Spleen (tissue), 11 donors: ENCODE measurements at regions not wholly inside any gene's neighbourhood (a gene's known extent, or its start where the extent isn't known, plus 50 kb on each side); places are given as distances from the start of the nearest gene placed in this dataset.

Source experiments
- DNase-seq: peaks from one replicate; pipeline ENCODE4 v3.0.0-alpha.2; 2020
- H3K27ac ChIP-seq, 8 donors: fragments of 200-600 bp; sonication (generic) in 7 of 8; 1 replicate in 4 of 8; 2 replicates in 4 of 8; pipeline versions ENCODE4 v1.5.0 to v1.8.0; 2016 to 2021; ENCODE audit warnings: inconsistent platforms in 4 of 8, mild to moderate bottlenecking in 4 of 8, moderate library complexity in 1 of 8
- H3K27me3 ChIP-seq, 7 donors: fragments of 200-600 bp; sonication (generic) in 6 of 7; replicated peaks in 1 of 7; 1 replicate in 4 of 7; 2 replicates in 3 of 7; pipeline versions ENCODE4 v1.5.0 to v1.8.0; 2016 to 2021; ENCODE audit warnings: inconsistent platforms in 3 of 7, mild to moderate bottlenecking in 1 of 7
- H3K36me3 ChIP-seq, 6 donors: fragments of 200-600 bp; sonication (generic) in 5 of 6; 1 replicate in 4 of 6; 2 replicates in 2 of 6; pipeline versions ENCODE4 v1.5.0 to v1.8.0; 2016 to 2021; ENCODE audit warnings: inconsistent platforms in 2 of 6
- H3K4me1 ChIP-seq, 6 donors: fragments of 200-600 bp; sonication (generic) in 5 of 6; 1 replicate in 3 of 6; 2 replicates in 3 of 6; pipeline versions ENCODE4 v1.5.0 to v1.8.0; 2016 to 2021; ENCODE audit warnings: inconsistent platforms in 3 of 6
- H3K4me3 ChIP-seq, 8 donors: fragments of 200-600 bp; sonication (generic) in 7 of 8; 1 replicate in 4 of 8; 2 replicates in 4 of 8; pipeline versions ENCODE4 v1.5.0 to v1.8.0; 2016 to 2021; ENCODE audit warnings: inconsistent platforms in 4 of 8, mild to moderate bottlenecking in 4 of 8, moderate library complexity in 2 of 8
- H3K9me3 ChIP-seq, 8 donors: fragments of 200-600 bp; sonication (generic) in 7 of 8; 1 replicate in 4 of 8; 2 replicates in 4 of 8; pipeline versions ENCODE4 v1.5.0 to v1.8.0; 2016 to 2021; ENCODE audit warnings: inconsistent platforms in 4 of 8
- CTCF ChIP-seq, 11 experiments: fragments of 200-600 bp in 7 of 11; fragments of 450-650 bp in 4 of 11; sonication (generic) in 4 of 11; IDR thresholded peaks in 8 of 11; conservative IDR thresholded peaks in 3 of 11; 1 replicate in 7 of 11; 2 replicates in 4 of 11; pipeline versions ENCODE4 v1.4.0 to v1.8.0; 2016 to 2021; ENCODE audit warnings: antibody characterized with exemption in 11 of 11, inconsistent platforms in 4 of 11, mild to moderate bottlenecking in 1 of 11
- POLR2A ChIP-seq, 3 donors: fragments of 450-650 bp; IDR thresholded peaks; one replicate each; pipeline ENCODE4 v1.5.1; 2017; ENCODE audit warnings: antibody characterized with exemption in 3 of 3, mild to moderate bottlenecking in 1 of 3
- POLR2AphosphoS5 ChIP-seq, 3 donors: sonication (generic); formaldehyde crosslinking; IDR thresholded peaks; one replicate each; pipeline ENCODE4 v1.5.1; 2017; ENCODE audit warnings: antibody characterized with exemption in 3 of 3
- WGBS, 5 donors: extraction: QIAGEN DNeasy Blood & Tissue Kit in 3 of 5; methylation state at CpG; one replicate each; pipeline versions ENCODE4 v1.1.5 to v1.1.7; 2013 to 2018; 5-methylcytosine and 5-hydroxymethylcytosine counted together
- intact Hi-C: fragments of 100-400 bp; cut with DNase I; formaldehyde crosslinking; loops from one replicate; pipeline ENCODE4 v1.15.0; 2023; ENCODE audit warnings: low total_unique reads
- donor health status: healthy with polysubstance abuse.
- donor health status: DM: no; HTN: no; CAD: no; lungs with moderate emphysema.
- donor health status: DM: no; HTN: no; CAD: no.
- donor health status: Bipolar disorder and iron deficiency.
- donor health status: healthy.
- donor health status: DM: no; HTN: no; CAD: no.
- donor health status: DM: yes; HTN: yes; CAD: no.

DNA sequence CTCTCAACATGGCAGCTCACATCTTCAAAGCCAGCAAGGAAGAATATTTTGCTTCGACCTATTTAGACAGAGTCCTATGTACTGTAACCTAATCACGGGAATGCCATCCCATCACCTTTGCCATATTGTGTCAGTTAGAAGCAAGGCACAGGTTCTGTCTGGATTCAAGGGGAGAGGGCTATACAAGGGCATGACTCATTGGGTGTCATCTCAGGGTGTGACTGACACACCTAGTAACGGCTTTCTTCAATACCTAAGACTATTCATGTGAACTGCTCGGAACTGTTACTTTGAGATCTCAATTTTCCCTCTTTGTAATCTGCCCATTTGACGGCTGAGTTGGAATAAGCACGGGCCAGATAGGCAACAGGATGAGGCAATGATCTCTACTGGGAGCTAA, 135.6 kb upstream of the HDGFL1 start:
- WGBS, 5 donors, result 88 to 96% (median 90%) methylated on average over 6 of the region's 6 CpGs
- Histone ChIP-seq H3K9me3 (no peaks in the 10 kb centered on the region), H3K27me3 (no peaks in the 10 kb centered on the region), H3K4me3 (no peak overlapping the region), H3K27ac (no peak overlapping the region), H3K4me1 (no peaks in the 10 kb centered on the region), H3K36me3 (no peaks in the 10 kb centered on the region)
- no peak for DNase-seq
- intact Hi-C loops, result no loop called here
- TF ChIP-seq POLR2AphosphoS5 (IDR thresholded peaks at IDR 0.05) (no peak), POLR2A (IDR thresholded peaks at IDR 0.05) (no peak), CTCF (IDR thresholded peaks at IDR 0.05 in 8 of 11, conservative IDR thresholded peaks at IDR 0.05 in 3 of 11) (no peak)

DNA sequence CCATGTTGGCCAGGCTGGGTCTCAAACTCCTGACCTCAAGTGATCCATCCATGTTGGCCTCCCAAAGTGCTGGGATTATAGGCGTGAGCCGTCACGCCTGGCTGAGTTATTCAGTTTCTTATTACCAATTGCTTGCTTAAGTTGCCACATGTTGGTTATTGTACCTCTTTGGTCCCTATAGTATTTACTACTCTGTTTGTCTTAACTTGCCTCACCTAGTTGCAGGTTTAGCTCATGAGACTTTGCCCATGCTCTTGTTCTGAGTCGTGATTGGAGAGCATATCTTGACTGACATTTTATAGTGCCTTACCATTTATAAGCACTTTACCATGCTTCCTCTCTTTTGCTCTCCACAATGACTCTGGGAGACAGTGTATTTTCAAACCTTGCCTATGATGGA, 134.2 kb upstream of the HDGFL1 start:
- Histone ChIP-seq H3K27me3 (no peaks in the 10 kb centered on the region), H3K36me3 (no peaks in the 10 kb centered on the region), H3K9me3 (no peaks in the 10 kb centered on the region), H3K27ac (no peak overlapping the region), H3K4me3 (no peak overlapping the region), H3K4me1 (no peaks in the 10 kb centered on the region)
- intact Hi-C loops, result no loop called here
- WGBS, 5 donors, result 77 to 95% (median 93%) methylated on average over 4 of the region's 4 CpGs
- TF ChIP-seq POLR2AphosphoS5 (IDR thresholded peaks at IDR 0.05), result no peak
- TF ChIP-seq POLR2A (IDR thresholded peaks at IDR 0.05), result no peak
- TF ChIP-seq CTCF (IDR thresholded peaks at IDR 0.05 in 8 of 11, conservative IDR thresholded peaks at IDR 0.05 in 3 of 11), result no peak
- no peak for DNase-seq

- intact Hi-C loops, result no loop called here
- no peaks in the 10 kb centered on the region for H3K4me1 ChIP-seq
- H3K4me3 ChIP-seq, result no peak overlapping the region
- DNase-seq, result no peak
- no peaks in the 10 kb centered on the region for H3K27me3 ChIP-seq
- no peaks in the 10 kb centered on the region for H3K9me3 ChIP-seq
- TF ChIP-seq CTCF (IDR thresholded peaks at IDR 0.05 in 8 of 11, conservative IDR thresholded peaks at IDR 0.05 in 3 of 11), result no peak
- no peak for TF ChIP-seq POLR2A (IDR thresholded peaks at IDR 0.05)
- no peak for TF ChIP-seq POLR2AphosphoS5 (IDR thresholded peaks at IDR 0.05)
- 71 to 93% (median 88%) methylated on average over 2 of the region's 2 CpGs for WGBS, 5 donors
- no peaks in the 10 kb centered on the region for H3K36me3 ChIP-seq
- H3K27ac ChIP-seq, result no peak overlapping the region
Measured at GRCh38 chr6:22436134-22436533, 133.2 kb upstream of the HDGFL1 start.

- intact Hi-C loops, result no loop called here
- Histone ChIP-seq H3K9me3 (no peaks in the 10 kb centered on the region), H3K27me3 (no peaks in the 10 kb centered on the region), H3K4me3 (no peak overlapping the region), H3K36me3 (no peaks in the 10 kb centered on the region), H3K27ac (no peak overlapping the region), H3K4me1 (no peaks in the 10 kb centered on the region)
- TF ChIP-seq POLR2A (IDR thresholded peaks at IDR 0.05), result no peak
- no peak for TF ChIP-seq POLR2AphosphoS5 (IDR thresholded peaks at IDR 0.05)
- no peak for TF ChIP-seq CTCF (IDR thresholded peaks at IDR 0.05 in 8 of 11, conservative IDR thresholded peaks at IDR 0.05 in 3 of 11)
- 93 to 100% (median 98%) methylated on average over 1 of the region's 1 CpG for WGBS, 5 donors
- no peak for DNase-seq
Measured at GRCh38 chr6:22437665-22438064, 131.7 kb upstream of the HDGFL1 start.
